Liver (tissue), 3 donors: ENCODE measurements at regions not wholly inside any gene's neighbourhood (a gene's known extent, or its start where the extent isn't known, plus 50 kb on each side); places are given as distances from the start of the nearest gene placed in this dataset.

Experiments
- CTCF ChIP-seq: fragments of 150-350 bp; IDR thresholded peaks from 2 replicates; pipeline ENCODE4 v1.5.1; 2017; ENCODE audit warnings: improper control_type of control experiment, low read depth, low read length; ENCODE audit not compliant: missing input control
- EGR1 ChIP-seq, 2 donors: IDR thresholded peaks; 2 replicates each; pipeline ENCODE4 v1.6.1; 2016 to 2018; ENCODE audit warnings: antibody characterized with exemption in 2 of 2, low read depth in 2 of 2
- JUND ChIP-seq, 2 donors: IDR thresholded peaks; 2 replicates each; pipeline ENCODE4 v1.6.1; 2016; ENCODE audit warnings: antibody characterized with exemption in 2 of 2
- MAX ChIP-seq: IDR thresholded peaks from 2 replicates; pipeline ENCODE4 v1.6.1; 2016; ENCODE audit warnings: antibody characterized with exemption
- RAD21 ChIP-seq, 2 donors: IDR thresholded peaks; 2 replicates each; pipeline ENCODE4 v1.6.1; 2016; ENCODE audit warnings: antibody characterized with exemption in 2 of 2, mild to moderate bottlenecking in 2 of 2
- REST ChIP-seq: IDR thresholded peaks from 2 replicates; pipeline ENCODE4 v1.6.1; 2016; ENCODE audit warnings: antibody characterized with exemption, mild to moderate bottlenecking
- TAF1 ChIP-seq: conservative IDR thresholded peaks from 2 replicates; pipeline ENCODE4 v1.6.1; 2016; ENCODE audit warnings: antibody characterized with exemption, mild to moderate bottlenecking
- YY1 ChIP-seq: IDR thresholded peaks from 2 replicates; pipeline ENCODE4 v1.6.1; 2016; ENCODE audit warnings: antibody characterized with exemption, mild to moderate bottlenecking
- donor health status: healthy.
- donor health status: healthy.

GRCh38 chrX:7233580-7234406 is 85.8 kb upstream of the PUDP start:
- no peak for TF ChIP-seq RAD21 (IDR thresholded peaks at IDR 0.05)
- TF ChIP-seq CTCF, result no peak
- TF ChIP-seq JUND (IDR thresholded peaks at IDR 0.05), result no peak
- no peak for TF ChIP-seq TAF1
- no peak for TF ChIP-seq EGR1 (IDR thresholded peaks at IDR 0.05; ENCODE audit: low read depth in 2 of 2)
- no peak for TF ChIP-seq MAX
- no peak for TF ChIP-seq YY1
- TF ChIP-seq REST, result no peak
